Stimulated activated CD4-positive, alpha-beta T cell treated with anti-CD3 and anti-CD28 coated beads, Interleukin-2, amount 100 ng/mL, for 4 hours (primary cell): ENCODE measurements at regions not wholly inside any gene's neighbourhood (a gene's known extent, or its start where the extent isn't known, plus 50 kb on each side); places are given as distances from the start of the nearest gene placed in this dataset.
"Not testable (repeated sequence)": the region's sequence is repeated elsewhere in the genome, so short reads cannot be mapped to it uniquely, and the experiment has no call there.

ENCODE experiments used
- DNase-seq: peaks from one replicate; pipeline ENCODE4 v3.0.0-alpha.2; 2020; ENCODE audit warnings: low read depth

- no peak for DNase-seq
Observed at GRCh38 chr15:66865622-66866611, 163.9 kb downstream of the SMAD6 start.

GRCh38 chr15:66866656-66867055, 164.6 kb downstream of the SMAD6 start:
- DNase-seq, result no peak

- no peak for DNase-seq
Observed at GRCh38 chr15:66868918-66869317, 166.9 kb downstream of the SMAD6 start.

GRCh38 chr15:66870880-66871388, 168.9 kb downstream of the SMAD6 start:
- no peak for DNase-seq

GRCh38 chr15:66872405-66872804, 170.4 kb downstream of the SMAD6 start:
- no peak for DNase-seq

- not testable (repeated sequence) for DNase-seq
Observed at GRCh38 chr15:66873331-66873730, 171.3 kb downstream of the SMAD6 start.

GRCh38 chr15:66873856-66874255, 171.8 kb downstream of the SMAD6 start:
- DNase-seq, result no peak

- DNase-seq, result no peak
Observed at GRCh38 chr15:66875588-66876420, 173.8 kb downstream of the SMAD6 start.

GRCh38 chr15:66876421-66876730, 174.3 kb downstream of the SMAD6 start:
- DNase-seq, result no peak

GRCh38 chr15:66876731-66877476, 174.9 kb downstream of the SMAD6 start:
- no peak for DNase-seq

- no peak for DNase-seq
Observed at GRCh38 chr15:66877477-66878271, 175.6 kb downstream of the SMAD6 start.

GRCh38 chr15:66878761-66879160, 176.7 kb downstream of the SMAD6 start:
- DNase-seq, result no peak

GRCh38 chr15:66879531-66880368, 177.7 kb downstream of the SMAD6 start:
- DNase-seq, result no peak

- no peak for DNase-seq
Observed at GRCh38 chr15:66880380-66881155, 178.5 kb downstream of the SMAD6 start.

GRCh38 chr15:66881173-66881905, 179.3 kb downstream of the SMAD6 start:
- DNase-seq, result no peak

GRCh38 chr15:66882251-66883020, 180.4 kb downstream of the SMAD6 start:
- DNase-seq, result no peak

GRCh38 chr15:66883284-66883911, 181.4 kb downstream of the SMAD6 start:
- no peak for DNase-seq
